ENCODE measurements at regions not wholly inside any gene's neighbourhood (a gene's known extent, or its start where the extent isn't known, plus 50 kb on each side); places are given as distances from the start of the nearest gene placed in this dataset.
"Not testable (repeated sequence)": the region's sequence is repeated elsewhere in the genome, so short reads cannot be mapped to it uniquely, and the experiment has no call there.

- DNase-seq (ENCODE audit: low read depth in 2 of 2) = no peak
Observed at GRCh38 chr6:85285114-85285513, 164.8 kb upstream of the NT5E start.

DNA sequence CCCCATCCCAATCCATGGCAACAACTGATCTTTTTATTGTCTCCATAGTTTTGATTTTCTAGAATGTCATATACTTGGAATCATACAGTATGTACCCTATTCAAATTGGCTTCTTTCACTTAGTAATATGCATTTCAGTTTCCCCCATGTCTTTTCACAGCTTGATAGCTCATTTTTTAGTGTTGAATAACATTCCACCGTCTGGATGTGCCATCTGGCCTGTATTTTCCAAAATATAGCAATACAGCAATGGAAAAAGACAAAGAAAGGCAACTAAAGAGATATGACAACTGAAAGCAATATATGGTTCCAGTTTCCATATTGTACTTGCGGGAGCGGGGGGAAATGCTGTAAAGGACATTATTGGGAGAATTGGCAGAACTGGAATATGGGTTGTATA lies 166.4 kb upstream of the NT5E start:
- no peak for DNase-seq (ENCODE audit: low read depth in 2 of 2)

- no peak for DNase-seq (ENCODE audit: low read depth in 2 of 2)
Observed at GRCh38 chr6:85278466-85279035, 171.3 kb upstream of the NT5E start.

DNA sequence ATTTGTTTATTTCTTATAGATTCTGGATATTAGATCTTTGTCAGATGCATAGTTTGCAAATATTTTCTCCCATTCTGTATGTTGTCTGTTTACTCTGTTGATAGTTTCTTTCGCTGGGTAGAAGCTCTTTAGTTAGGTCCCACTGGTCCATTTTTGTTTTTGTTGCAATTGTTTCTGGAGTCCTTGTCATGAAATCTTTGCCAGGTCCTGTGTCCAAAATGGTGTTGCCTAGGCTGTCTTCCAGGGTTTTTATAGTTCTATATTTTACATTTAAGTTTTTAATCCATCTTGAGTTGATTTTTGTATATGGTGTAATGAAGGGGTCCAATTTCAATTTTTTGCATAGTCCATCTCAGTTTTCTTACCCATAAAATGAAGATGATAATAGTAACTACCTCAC lies 173.9 kb upstream of the NT5E start:
- not testable (repeated sequence) for DNase-seq (ENCODE audit: low read depth in 2 of 2)

DNA sequence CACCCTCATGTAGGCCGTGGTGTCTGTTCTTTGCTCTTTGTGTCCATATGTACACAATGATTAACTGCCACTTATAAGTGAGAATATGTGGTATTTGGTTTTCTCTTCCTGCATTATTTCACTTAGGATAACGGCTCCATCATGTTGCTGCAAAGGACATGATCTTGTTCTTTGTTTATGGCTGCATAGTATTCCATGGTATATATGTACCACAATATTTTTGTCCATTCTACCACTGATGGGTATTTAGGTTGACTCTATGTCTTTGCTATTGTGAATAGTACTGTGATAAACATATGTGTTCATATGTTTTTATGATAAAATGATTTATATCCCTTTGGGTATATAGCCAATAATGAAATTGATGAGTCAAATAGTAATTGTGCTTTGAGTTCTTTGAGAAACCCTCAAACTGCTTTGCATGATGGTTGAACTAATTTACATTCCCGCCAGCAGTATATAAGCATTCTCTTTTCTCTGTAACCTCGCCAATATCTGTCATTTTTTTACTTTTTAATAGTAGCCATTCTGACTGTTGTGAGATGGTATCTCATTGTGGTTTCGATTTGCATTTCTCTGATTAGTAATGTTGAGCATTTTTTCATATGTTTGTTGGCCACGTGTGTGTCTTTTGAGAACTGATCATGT lies 174.4 kb upstream of the NT5E start:
- DNase-seq (ENCODE audit: low read depth in 2 of 2) = no peak

DNA sequence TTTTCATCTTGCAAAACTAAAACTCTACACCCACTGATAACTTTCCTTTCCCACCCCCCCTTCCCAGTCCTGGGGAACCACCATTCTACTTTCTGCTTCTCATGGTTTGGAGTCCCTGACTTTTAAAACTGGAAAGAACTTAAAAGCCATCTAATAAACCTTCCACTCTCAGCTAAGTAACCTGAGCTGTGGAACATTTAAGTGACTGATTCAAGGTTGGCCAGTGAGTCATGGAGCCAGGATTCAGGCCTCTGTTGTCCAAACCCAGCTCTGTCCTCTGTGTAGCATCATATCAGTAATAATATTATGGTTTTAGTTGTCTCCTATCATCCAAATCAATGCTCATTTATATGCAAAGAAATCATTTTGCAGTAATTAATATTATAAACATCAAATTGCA lies 176.0 kb upstream of the NT5E start:
- DNase-seq (ENCODE audit: low read depth in 2 of 2) = no peak

DNA sequence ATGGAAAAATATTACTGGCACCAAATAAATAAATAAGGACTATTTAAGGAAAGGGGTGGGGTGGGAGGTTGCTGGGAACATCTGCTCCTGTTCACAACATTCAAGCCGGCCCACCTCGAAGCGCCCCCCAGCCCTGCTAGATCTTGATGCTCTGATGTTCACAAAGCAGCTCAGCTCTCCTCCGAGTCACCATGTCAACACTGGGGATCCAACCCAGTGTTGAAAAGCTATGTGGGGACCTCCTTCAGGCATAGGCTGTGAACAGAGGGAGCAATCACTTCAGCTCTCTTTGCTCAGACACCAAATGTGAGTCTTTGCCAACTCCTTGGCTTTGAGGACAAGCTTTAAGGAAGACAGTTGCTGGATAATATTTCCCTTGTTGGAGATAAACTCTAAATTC lies 176.8 kb upstream of the NT5E start:
- DNase-seq (ENCODE audit: low read depth in 2 of 2) = no peak

DNA sequence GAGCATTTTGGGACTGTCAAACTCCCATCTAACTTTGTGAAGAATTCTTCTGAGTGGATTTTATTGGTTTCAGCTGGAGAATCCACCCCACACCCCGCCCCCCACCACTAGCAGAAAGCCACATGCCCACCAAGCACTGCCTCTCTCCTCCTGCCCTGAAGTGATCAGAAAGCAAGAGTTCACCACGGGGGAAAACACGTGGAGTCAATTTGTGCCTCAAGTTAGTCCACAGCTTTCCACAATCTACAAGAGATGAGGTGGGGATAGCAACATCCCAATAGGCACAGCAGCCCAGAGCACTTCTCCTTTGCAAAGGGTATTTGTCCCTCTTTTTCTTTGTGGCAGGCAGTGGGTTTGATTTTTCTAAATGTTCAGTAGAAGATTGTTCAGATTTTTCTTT lies 177.3 kb upstream of the NT5E start:
- DNase-seq (ENCODE audit: low read depth in 2 of 2) = no peak

- no peak for DNase-seq (ENCODE audit: low read depth in 2 of 2)
Observed at GRCh38 chr6:85262621-85263020, 187.3 kb upstream of the NT5E start.

DNA sequence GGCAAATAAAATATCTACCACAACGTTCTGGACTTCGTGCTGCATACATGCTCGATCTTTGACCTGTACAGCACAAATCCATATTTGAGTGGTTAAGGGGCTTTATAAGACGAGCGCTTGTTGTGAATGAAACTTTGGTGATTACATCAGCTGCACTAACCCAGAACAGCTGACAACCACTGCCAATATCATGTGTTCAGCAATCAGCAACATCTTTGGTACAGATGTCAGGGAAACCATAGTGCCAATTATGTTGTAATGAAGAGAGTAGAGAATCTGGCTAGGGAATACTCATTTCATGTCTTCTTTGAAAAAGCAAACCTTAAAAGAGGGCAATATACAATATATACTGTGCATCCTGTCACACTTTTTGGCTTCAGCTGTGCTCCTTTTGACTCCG lies 188.6 kb upstream of the NT5E start:
- DNase-seq (ENCODE audit: low read depth in 2 of 2) = no peak

DNA sequence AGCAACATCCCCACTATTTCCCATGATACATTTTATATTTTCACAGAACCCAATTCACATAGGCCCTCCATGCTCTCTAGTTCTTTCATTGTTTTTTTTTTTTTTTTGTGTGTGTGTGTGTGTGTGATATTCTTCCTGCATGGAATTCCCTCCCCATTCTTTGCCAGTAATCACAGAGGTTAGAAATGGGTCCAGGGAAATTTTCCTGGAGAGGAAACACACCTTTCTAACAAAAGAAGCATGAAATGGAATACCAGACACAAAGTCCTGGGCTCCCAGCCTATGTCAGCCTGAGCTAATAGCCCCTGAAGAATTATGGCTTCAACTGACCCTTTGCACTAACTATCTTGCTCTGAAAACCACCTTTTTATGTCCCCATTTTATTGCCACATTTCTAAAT lies 194.2 kb upstream of the NT5E start:
- DNase-seq (ENCODE audit: low read depth in 2 of 2) = peak in 1 of 2 donors; percentile 73

DNA sequence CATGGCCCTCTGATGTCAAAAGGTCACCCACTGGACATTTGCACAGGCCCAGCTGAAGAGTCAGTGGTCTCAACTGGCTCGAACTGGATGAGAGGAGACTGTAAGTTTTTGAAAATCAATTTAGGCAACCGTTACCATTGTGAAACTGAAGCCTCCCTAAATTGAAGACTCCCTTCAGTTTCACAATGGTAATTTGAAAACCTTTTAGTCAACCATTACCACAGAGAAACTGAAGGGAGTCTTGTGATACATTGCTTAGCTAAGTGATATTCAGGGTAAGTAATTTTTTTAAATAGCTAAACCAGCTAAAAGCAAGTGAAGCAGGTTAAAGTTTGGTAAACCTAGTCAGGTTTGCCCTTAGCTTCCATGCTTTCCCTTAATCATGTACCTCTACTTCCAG lies 197.3 kb upstream of the NT5E start:
- DNase-seq (ENCODE audit: low read depth in 2 of 2) = no peak

- DNase-seq (ENCODE audit: low read depth in 2 of 2) = no peak
Observed at GRCh38 chr6:85252085-85252484, 197.8 kb upstream of the NT5E start.

- peak in 1 of 2 donors; percentile 4 for DNase-seq (ENCODE audit: low read depth in 2 of 2)
Observed at GRCh38 chr6:85251300-85251699, 198.6 kb upstream of the NT5E start.

DNA sequence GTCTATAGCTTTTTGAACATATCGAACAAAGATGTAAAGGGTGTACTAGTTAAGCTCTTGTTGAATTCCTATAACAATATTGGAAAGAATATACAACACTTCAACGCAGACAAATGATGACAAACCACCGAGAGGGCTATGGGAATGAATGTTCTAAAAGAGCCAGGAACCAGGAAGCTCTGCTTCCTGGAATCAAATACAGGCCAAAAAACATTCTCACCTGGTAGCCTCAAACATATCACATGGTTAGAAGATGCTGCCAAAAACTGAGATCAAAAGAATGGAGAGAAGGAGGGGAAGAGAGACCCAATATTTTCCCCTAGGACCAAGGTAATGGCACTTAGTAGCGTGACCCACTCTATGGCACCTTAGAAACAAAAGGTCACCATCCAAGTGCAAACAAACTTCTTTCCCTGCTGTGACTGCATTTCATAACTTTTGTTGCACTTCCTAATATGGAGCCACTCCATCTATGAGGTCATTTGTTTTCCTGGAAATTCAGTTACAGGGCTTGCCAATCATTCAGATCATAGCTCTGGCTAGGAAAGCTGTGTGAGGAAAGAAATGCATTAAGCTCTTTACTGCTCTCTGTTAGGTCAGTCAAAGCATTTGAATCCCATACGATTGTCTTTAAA lies 199.2 kb upstream of the NT5E start:
- peak; percentile 27 to 93 for DNase-seq (ENCODE audit: low read depth in 2 of 2)

DNA sequence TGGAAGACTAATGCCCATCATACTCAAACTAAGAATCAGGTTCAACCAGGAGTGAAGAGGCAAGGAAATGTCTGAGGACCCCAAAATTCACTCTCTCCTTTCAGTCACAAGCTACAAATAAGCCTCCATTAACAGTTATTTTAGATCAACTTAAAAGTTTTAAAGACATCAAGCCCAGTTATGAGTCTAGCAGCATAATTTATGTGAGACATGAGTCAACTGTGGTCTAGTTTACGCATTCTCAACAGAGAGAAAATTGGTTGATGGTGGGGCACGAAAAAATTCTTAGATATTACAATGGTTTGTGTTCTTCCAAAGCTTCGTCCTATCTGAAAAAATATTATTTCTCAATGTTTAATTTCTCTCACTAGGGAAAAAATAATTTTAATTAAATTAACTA lies 204.9 kb upstream of the NT5E start:
- no peak for DNase-seq (ENCODE audit: low read depth in 2 of 2)

DNA sequence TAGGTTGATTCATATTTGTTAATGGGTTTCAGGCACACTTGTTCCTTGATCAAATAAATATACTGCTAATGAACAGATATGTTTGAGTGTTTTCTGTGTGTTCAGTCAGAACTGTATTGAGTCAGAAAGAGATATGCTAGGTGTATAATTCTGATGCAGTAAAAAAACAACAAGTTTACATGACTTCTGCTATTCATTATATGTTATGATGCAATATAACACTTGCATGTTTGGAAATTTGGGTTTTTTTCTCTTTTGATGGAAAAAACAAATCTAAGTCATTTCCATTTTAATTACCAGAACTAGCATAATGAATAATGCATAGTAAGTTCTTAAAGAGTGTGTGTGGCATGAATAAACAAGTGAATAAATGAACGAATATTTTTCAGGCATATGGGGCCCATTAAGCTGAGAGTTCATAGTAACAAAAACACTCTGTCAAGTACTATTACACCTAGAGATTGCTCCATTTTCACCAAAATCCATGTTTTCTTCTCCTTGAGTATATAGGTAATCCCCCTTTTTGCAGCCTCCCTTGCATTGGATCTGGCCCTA lies 208.3 kb upstream of the NT5E start:
- DNase-seq (ENCODE audit: low read depth in 2 of 2) = no peak

DNA sequence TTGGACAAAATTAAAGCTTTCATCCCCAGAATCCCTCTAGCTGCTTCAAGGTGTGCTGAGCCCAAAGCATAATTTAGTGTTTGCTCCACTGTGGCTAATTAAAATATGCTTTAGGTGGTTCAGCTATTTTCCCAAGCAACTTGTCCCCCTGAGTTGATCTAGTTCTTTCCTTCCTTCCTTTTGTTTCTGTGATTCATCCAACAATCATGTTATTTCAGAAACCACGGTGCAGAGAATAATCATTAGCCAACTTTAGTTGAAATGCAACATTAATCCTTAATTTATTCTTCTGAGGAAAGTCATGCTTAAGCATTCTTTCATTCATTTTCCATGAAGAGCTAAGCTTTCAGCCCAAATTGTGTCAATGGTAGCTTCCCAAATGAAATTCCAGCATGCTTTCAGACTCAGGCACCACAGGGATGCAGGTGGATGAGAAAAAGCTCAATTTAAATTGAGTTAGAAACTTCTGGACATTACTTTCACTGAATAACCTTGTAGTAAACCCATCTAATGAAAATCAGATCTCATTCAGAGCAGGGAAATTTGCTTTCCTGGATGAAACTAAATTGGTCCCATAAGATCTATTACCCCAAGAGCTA lies 209.0 kb upstream of the NT5E start:
- DNase-seq (ENCODE audit: low read depth in 2 of 2) = peak in 1 of 2 donors; percentile 42

DNA sequence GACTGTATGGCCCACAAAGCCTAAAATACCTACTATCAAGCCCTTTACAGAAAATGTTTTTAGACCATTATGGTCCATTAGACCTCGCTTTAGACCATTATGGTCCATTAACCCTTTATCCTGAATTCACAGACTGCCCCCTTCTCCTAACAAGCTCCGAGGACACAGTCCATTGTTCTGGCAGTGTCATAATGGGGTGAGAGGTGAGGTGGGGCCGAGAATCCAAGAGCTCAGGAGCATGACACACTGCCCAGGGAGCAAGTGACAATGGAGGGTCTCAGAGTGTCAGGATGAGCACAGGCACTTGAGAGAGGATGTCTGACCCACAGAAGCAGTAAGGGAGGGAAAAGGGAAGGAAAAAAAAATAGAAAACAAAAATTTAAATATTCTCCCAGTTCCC lies 212.4 kb upstream of the NT5E start:
- DNase-seq (ENCODE audit: low read depth in 2 of 2) = no peak

DNA sequence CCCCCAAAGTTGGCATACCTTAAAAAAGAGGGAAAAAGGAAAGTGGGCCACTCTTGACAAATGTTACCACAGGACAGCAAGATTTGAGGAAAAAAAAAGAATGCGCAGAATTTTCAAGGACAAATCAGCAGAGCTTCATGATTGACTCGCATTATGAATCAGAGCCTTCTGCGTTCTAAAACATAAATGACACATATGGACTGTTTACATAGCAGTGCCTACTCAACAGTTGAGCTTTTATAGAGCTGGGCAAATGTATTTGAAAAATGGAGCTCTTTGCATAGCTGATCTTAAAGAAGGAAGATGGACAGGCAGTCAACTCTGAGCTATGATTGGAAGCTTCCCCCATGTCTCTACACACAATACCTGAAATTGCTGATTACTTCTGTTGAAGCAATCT lies 213.2 kb upstream of the NT5E start:
- no peak for DNase-seq (ENCODE audit: low read depth in 2 of 2)

DNA sequence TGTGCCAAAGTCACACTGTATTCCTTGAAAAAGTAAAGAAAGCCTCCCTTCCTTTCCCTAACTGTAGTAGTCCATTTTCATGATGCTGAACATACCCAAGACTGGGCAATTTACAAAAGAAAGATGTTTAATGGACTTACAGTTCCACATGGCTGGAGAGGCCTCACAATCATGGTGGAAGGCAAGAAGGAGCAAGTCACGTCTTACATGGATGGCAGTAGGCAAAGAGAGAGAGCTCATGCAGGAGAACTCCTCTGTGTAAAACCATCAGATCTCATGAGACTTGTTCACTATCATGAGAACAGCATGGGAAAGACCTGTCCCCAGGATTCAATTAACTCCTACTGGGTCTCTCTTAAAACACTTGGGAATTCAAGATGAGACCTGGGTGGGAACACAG lies 222.5 kb upstream of the NT5E start:
- DNase-seq (ENCODE audit: low read depth in 2 of 2) = not testable (repeated sequence)

- DNase-seq (ENCODE audit: low read depth in 2 of 2) = not testable (repeated sequence)
Observed at GRCh38 chr6:85212794-85213193, 237.1 kb upstream of the NT5E start.

GRCh38 chr6:85195243-85195642 lies 254.6 kb upstream of the NT5E start:
- DNase-seq (ENCODE audit: low read depth in 2 of 2) = no peak
